Heart left ventricle (tissue), 16 donors: ENCODE measurements at regions not wholly inside any gene's neighbourhood (a gene's known extent, or its start where the extent isn't known, plus 50 kb on each side); places are given as distances from the start of the nearest gene placed in this dataset.

ENCODE experiments used
- ATAC-seq, 4 donors: fragments of 200-7000 bp; cut with Tn5 transposase; one replicate each; pipeline ENCODE4 v1.9.1; 2020 to 2022; ENCODE audit warnings: moderate library complexity in 4 of 4, mild to moderate bottlenecking in 3 of 4, moderate number of reproducible peaks in 1 of 4
- DNase-seq, 5 donors: peaks; one replicate each; pipeline ENCODE4 v3.0.0-alpha.2; 2020
- H3K27ac ChIP-seq, 12 donors: fragments of 200-600 bp; sonication (generic) in 4 of 12; one replicate each; pipeline versions ENCODE4 v1.5.0 to v1.8.0; 2016 to 2022; ENCODE audit warnings: mild to moderate bottlenecking in 2 of 12
- H3K27me3 ChIP-seq, 9 donors: fragments of 200-600 bp; sonication (generic) in 2 of 9; one replicate each; pipeline versions ENCODE4 v1.5.1 to v1.8.0; 2016 to 2022; ENCODE audit warnings: mild to moderate bottlenecking in 3 of 9
- H3K36me3 ChIP-seq, 9 donors: fragments of 200-600 bp; sonication (generic) in 2 of 9; one replicate each; pipeline versions ENCODE4 v1.5.0 to v1.8.0; 2018 to 2022; ENCODE audit warnings: mild to moderate bottlenecking in 2 of 9
- H3K4me1 ChIP-seq, 12 donors: fragments of 200-600 bp; sonication (generic) in 4 of 12; one replicate each; pipeline versions ENCODE4 v1.5.0 to v1.8.0; 2016 to 2022; ENCODE audit warnings: mild to moderate bottlenecking in 3 of 12
- H3K4me3 ChIP-seq, 12 donors: fragments of 200-600 bp; sonication (generic) in 4 of 12; one replicate each; pipeline versions ENCODE4 v1.5.0 to v1.8.0; 2017 to 2022; ENCODE audit warnings: mild to moderate bottlenecking in 9 of 12, moderate library complexity in 4 of 12
- H3K9me3 ChIP-seq, 12 donors: fragments of 200-600 bp; sonication (generic) in 4 of 12; one replicate each; pipeline versions ENCODE4 v1.5.0 to v1.8.0; 2016 to 2022; ENCODE audit warnings: mild to moderate bottlenecking in 1 of 12
- POLR2A ChIP-seq, 2 donors: fragments of 450-650 bp; IDR thresholded peaks; one replicate each; pipeline ENCODE4 v1.6.1; 2017; ENCODE audit warnings: antibody characterized with exemption in 2 of 2, mild to moderate bottlenecking in 2 of 2, moderate library complexity in 2 of 2
- WGBS, 4 donors: extraction: QIAGEN DNeasy Blood & Tissue Kit in 2 of 4; methylation state at CpG; one replicate each; pipeline versions ENCODE4 v1.1.5 to v1.1.7; 2013 to 2018; 5-methylcytosine and 5-hydroxymethylcytosine counted together
- intact Hi-C, 10 donors: fragments of 100-400 bp; cut with DNase I; formaldehyde crosslinking; loops; one replicate each; pipeline versions ENCODE4 v1.11.1 to v1.14.2; 2022
- TF ChIP-seq, protein P1 (sequence below), 12 donors: fragments of 200-600 bp; sonication (generic) in 4 of 12; IDR thresholded peaks; one replicate each; pipeline versions ENCODE4 v1.5.0 to v1.8.0; 2018 to 2022; ENCODE audit warnings: antibody characterized with exemption in 12 of 12, mild to moderate bottlenecking in 5 of 12
- donor health status: ischemic (EF 13 %, LVEDD 7.1; RV severe dilation, severe dysfunction).
- donor health status: healthy with polysubstance abuse.
- donor health status: DM: no; HTN: yes; CAD: no.
- donor health status: DM: no; HTN: no; CAD: no.
- donor health status: ischemic (EF 25% LVEDD 6.9; RV normal size, moderate dysfunction).
- donor health status: ischemic (EF 25% LVEDD 5.7; RV mildly dilated, moderate dysfunction).
- donor health status: healthy.
- donor health status: DM: yes; HTN: yes; CAD: no.
- donor health status: ischemic (EF 35%, LVEDD 5.7; RV mildly dilated, moderate dysfunction).
- donor health status: nonischemic (EF 11% LVEDD 7.7; RV severe dilation, severe dysfunction).
- donor health status: DM: yes; HTN: yes; CAD: no.
- donor health status: PGD.
- donor health status: ischemic (EF 29% LVEDD 5.4; RV normal size, mild dysfunction).
- donor health status: nonischemic (EF 23%, LVEDD 6.1; RV moderate dilation, normal function).

DNA sequence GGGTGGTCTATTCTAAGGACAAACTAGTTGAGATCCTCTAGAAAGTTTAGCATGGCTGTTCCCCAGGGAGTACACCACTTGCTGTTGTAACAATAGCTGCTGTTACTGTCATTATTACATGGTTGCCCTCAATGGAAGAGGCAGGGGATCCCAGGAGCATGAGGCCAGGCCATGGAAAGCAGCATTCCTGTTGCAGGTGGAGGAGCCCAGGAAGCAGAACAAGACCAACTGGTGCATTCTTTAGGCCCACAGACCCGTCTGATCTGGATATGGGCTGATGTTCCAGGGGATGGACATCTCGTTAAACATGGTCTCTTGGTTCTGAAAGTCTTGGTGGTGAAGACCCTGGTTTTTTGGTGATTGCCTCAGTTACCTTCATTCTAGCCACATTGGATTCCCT lies 109.2 kb upstream of the WSCD2 start:
- Histone ChIP-seq H3K27ac (no peak overlapping the region), H3K9me3 (no peaks in the 10 kb centered on the region), H3K27me3 (peaks cover 0 to 16% (median 0%) of the 10 kb centered on the region in 9 donors), H3K4me1 (no peaks in the 10 kb centered on the region), H3K4me3 (no peak overlapping the region), H3K36me3 (no peaks in the 10 kb centered on the region)
- WGBS, 4 donors: 31 to 63% (median 53%) methylated on average over 2 of the region's 2 CpGs
- intact Hi-C loops: no loop called here
- no peak for TF ChIP-seq POLR2A (IDR thresholded peaks at IDR 0.05)
- TF ChIP-seq, protein P1, sequence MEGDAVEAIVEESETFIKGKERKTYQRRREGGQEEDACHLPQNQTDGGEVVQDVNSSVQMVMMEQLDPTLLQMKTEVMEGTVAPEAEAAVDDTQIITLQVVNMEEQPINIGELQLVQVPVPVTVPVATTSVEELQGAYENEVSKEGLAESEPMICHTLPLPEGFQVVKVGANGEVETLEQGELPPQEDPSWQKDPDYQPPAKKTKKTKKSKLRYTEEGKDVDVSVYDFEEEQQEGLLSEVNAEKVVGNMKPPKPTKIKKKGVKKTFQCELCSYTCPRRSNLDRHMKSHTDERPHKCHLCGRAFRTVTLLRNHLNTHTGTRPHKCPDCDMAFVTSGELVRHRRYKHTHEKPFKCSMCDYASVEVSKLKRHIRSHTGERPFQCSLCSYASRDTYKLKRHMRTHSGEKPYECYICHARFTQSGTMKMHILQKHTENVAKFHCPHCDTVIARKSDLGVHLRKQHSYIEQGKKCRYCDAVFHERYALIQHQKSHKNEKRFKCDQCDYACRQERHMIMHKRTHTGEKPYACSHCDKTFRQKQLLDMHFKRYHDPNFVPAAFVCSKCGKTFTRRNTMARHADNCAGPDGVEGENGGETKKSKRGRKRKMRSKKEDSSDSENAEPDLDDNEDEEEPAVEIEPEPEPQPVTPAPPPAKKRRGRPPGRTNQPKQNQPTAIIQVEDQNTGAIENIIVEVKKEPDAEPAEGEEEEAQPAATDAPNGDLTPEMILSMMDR (IDR thresholded peaks at IDR 0.05): no peak
- DNase-seq (no peak), ATAC-seq (no peak)

DNA sequence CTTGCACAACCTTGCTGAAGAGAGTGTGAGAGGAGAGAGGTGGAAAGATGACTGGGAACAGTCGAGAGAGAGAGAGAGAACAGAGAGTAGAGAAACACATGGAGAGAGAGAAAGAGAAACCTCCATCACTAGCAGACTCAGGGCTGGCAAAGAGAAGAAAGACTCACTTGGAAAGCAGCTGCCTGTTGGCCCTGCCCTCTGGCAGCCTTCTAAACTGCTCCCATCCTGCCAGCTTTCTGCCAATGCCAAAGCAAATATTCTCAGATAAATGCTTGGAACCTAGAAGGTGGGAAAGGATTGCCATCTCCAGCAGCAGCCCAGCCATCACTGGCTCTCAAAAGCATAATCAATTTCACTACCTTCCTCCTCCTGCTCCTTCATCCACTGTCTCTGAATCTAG lies 107.9 kb upstream of the WSCD2 start:
- DNase-seq (no peak), ATAC-seq (no peak)
- intact Hi-C loops: no loop called here
- no peak for TF ChIP-seq POLR2A (IDR thresholded peaks at IDR 0.05)
- TF ChIP-seq, protein P1 (IDR thresholded peaks at IDR 0.05): no peak
- H3K27me3 ChIP-seq: peaks cover 0 to 11% (median 2%) of the 10 kb centered on the region in 9 donors
- no peak overlapping the region for H3K4me3 ChIP-seq
- no peaks in the 10 kb centered on the region for H3K36me3 ChIP-seq
- H3K27ac ChIP-seq: no peak overlapping the region
- 48 to 59% (median 54%) methylated on average over 1 of the region's 1 CpG for WGBS, 4 donors
- H3K4me1 ChIP-seq: no peaks in the 10 kb centered on the region
- H3K9me3 ChIP-seq: no peaks in the 10 kb centered on the region

DNA sequence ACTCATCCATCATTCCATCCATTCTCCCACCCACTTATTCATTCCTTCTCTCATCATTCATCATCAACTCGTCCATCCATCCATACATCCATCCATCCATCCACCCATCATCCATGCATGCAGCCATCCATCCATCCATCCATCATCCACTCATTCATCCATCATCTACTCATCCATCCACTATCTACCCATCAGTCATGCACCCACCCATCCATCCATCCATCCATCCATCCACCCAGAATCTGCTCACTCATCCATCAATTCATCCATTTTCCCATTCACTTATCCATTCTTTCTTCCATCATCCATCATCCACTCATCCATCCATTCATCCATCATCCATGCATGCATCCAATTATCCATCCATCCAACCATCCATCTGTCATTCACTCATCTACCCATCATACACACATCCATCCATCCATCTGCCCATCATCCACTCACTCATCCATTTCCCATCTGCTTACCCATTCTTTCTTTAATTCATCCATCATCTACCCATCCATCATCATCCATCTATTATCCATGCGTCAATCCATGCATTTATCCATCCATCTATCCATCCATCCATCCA lies 107.1 kb upstream of the WSCD2 start:
- no peaks in the 10 kb centered on the region for H3K4me1 ChIP-seq
- TF ChIP-seq POLR2A (IDR thresholded peaks at IDR 0.05): no peak
- TF ChIP-seq, protein P1 (IDR thresholded peaks at IDR 0.05): no peak
- no peaks in the 10 kb centered on the region for H3K9me3 ChIP-seq
- ATAC-seq: no peak
- H3K36me3 ChIP-seq: no peaks in the 10 kb centered on the region
- H3K27me3 ChIP-seq: peaks cover 0 to 17% (median 2%) of the 10 kb centered on the region in 9 donors
- no peak overlapping the region for H3K27ac ChIP-seq
- DNase-seq: no peak
- intact Hi-C loops: no loop called here
- H3K4me3 ChIP-seq: no peak overlapping the region
- 71 to 76% (median 73%) methylated on average over 2 of the region's 2 CpGs for WGBS, 4 donors

DNA sequence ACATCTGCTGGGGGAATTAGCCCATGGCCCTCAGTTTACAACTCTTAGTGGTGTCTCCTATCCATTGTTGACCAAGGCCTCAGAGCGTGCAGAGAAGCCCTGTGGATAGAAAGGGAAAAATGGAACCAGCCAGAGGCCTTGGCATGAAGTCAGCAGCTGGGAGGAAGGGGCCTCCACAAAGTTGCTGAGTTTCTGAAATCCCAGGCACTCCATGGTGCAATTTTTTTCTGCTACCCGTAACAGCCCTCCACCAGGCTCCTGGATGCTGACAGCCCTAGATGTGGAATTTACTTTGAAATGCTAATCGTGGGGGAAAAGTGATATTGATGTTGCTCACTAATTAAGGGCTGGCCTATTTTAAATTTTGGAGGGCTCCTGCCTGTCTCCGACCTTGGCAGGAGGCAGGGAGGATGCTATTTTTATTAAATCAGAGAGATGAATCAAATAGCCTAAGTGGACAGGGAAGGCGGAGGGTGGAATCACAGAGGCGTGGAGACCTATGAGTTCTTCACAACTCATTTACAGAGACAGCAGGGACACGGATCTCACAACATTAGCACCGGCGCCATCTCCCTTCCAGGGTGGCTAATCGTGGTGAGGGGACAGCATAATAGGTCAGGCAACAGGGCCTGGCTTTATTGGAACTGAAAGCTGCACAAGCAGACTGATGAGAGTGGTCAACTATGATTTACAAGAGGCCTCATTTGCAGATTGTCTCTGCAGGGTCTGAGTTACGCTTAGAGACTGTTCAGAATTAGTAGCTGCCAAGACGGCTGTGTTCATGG lies 99.8 kb upstream of the WSCD2 start:
- intact Hi-C loops: no loop called here
- WGBS, 4 donors: 38 to 42% (median 40%) methylated on average over 12 of the region's 12 CpGs
- Histone ChIP-seq H3K27ac (no peak overlapping the region), H3K36me3 (no peaks in the 10 kb centered on the region), H3K4me3 (no peak overlapping the region), H3K27me3 (peaks cover 0 to 32% (median 12%) of the 10 kb centered on the region in 9 donors), H3K4me1 (no peaks in the 10 kb centered on the region), H3K9me3 (no peaks in the 10 kb centered on the region)
- TF ChIP-seq POLR2A (IDR thresholded peaks at IDR 0.05): no peak
- TF ChIP-seq, protein P1 (IDR thresholded peaks at IDR 0.05): no peak
- ATAC-seq (no peak), DNase-seq (no peak)
